Esophagus squamous epithelium (tissue), 4 donors: ENCODE measurements at regions not wholly inside any gene's neighbourhood (a gene's known extent, or its start where the extent isn't known, plus 50 kb on each side); places are given as distances from the start of the nearest gene placed in this dataset.

Experiments
- CTCF ChIP-seq, 6 experiments: fragments of 450-650 bp in 4 of 6; fragments of 200-600 bp in 2 of 6; sonication (generic) in 2 of 6; IDR thresholded peaks; one replicate each; pipeline ENCODE4 v1.5.1; 2016 to 2019; ENCODE audit warnings: antibody characterized with exemption in 6 of 6, mild to moderate bottlenecking in 4 of 6, moderate library complexity in 4 of 6
- POLR2A ChIP-seq, 4 donors: fragments of 450-650 bp; IDR thresholded peaks; one replicate each; pipeline ENCODE4 v1.6.1; 2017; ENCODE audit warnings: antibody characterized with exemption in 4 of 4, mild to moderate bottlenecking in 4 of 4, moderate library complexity in 3 of 4

DNA sequence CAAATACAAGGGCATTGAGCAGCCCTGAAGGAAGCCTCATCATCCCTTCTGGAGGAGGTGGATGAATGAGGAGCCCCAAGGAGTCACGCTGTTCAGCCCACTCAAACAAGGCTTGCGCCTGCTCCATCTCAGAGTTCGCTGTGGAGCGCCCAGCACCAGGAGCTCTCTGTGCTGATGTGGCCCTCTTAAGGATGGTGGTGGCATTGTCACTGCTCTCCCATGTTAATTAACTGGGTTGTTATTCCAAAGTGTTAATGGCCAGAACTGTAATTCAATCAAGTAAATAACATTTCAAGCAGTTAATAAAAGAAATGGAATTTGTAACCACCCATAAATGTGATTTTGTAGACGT, 726.0 kb upstream of the RAB6C start:
- peak in 5 of 6 experiments; percentile 31 to 73 (median 53) for TF ChIP-seq CTCF (IDR thresholded peaks at IDR 0.05)
- TF ChIP-seq POLR2A (IDR thresholded peaks at IDR 0.05): no peak
